Suppressor macrophage treated with lipopolysaccharide for 1 hour (primary cell): ENCODE measurements at regions not wholly inside any gene's neighbourhood (a gene's known extent, or its start where the extent isn't known, plus 50 kb on each side); places are given as distances from the start of the nearest gene placed in this dataset.
"Not testable (repeated sequence)": the region's sequence is repeated elsewhere in the genome, so short reads cannot be mapped to it uniquely, and the experiment has no call there.

Experiments
- DNase-seq, 3 donors: peaks; one replicate each; pipeline ENCODE4 v3.0.0-alpha.2; 2020 to 2022

- no peak for DNase-seq
Measured at GRCh38 chr6:8175046-8175777, 72.9 kb upstream of the EEF1E1 start.

DNA sequence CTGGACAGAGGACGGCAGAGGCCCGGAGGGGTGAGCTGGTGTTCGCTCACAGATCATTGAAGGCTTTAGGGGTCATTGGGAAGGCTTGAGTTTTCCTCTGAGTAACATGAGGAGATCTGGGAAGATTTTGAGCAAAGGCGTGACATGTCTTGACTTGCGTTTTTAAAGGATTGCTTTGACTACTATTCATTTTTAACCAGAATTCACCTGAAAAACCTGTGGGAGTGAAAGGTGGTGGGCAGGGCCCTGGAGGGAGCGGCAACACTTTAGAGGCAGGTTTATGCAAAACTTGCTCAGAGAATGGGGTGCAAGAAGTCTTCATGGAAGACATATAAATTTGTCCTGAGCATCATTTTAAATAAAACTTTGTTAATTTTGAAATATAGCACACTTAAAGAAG is 72.2 kb upstream of the EEF1E1 start:
- no peak for DNase-seq

DNA sequence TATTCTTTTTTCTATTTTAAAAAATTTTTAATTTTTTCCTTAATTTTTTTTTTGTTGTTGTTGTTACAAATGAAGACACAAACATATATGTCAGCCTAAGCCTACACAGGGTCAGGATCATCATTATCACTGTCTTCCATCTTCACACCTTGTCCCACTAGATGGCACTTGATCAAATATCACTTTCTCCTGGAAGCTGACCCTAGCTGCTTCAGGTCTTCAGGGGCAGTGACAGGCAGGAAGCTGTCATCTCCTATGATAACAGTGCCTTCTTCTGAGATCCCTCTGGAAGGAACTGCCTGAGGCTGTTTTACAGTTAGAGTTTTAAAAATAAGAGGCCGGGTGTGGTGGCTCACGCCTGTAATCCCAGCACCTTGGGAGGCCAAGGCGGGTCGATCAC is 70.2 kb upstream of the EEF1E1 start:
- no peak for DNase-seq

DNA sequence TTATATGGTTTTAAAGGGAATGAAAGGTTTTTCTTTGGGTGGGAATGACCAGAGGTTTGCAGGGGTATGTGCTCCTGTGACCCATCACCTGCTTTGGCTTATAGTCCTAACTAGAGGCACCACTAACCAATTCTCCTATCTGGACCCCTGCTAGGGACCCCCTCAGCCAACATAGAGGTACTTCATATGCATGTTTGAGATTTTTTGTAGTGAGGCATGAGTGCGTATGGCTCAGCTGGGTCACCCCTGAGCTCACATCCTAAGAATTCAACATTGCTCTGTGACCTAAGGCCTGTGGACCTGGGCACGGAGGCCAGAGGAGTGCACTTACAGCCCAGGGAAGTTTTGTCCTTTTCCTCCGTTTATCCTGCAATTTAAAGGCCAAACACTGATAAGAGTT is 68.4 kb upstream of the EEF1E1 start:
- no peak for DNase-seq

DNA sequence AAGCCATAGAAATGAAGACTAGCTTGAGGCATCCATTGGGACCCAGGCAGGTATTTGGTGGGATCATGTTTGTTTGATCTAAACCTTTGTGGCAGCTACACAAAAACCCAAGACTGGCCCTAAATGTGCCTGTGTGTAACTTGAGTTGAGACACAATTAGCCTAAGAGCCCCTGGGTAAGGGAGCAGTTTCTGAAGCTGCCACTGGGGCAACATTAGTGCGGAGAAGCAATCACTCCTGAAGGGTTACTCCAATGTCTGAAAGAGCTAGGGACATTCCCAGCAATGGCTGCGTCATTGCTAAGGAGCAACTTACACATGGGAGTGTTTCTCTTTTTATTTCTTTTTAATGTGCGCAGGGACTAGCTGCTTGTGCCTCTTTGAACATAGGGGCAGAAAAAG is 67.9 kb upstream of the EEF1E1 start:
- DNase-seq, result no peak

GRCh38 chr6:8166156-8166555 is 63.8 kb upstream of the EEF1E1 start:
- no peak for DNase-seq

DNA sequence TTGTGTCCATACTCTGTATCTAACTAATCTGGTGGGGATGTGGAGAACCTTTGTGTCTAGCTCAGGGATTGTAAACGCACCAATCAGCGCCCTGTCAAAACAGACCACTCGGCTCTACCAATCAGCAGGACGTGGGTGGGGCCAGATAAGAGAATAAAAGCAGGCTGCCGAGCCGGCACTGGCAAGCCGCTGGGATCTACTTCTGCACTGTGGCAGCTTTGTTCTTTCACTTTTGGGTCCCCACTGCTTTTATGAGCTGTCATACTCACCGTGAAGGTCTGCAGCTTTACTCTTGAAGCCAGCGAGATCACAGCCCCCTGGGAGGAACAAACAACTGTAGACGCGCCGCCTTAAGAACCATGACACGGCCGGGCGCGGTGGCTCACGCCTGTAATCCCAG is 62.7 kb upstream of the EEF1E1 start:
- not testable (repeated sequence) for DNase-seq

- DNase-seq, result not testable (repeated sequence)
Measured at GRCh38 chr6:8164281-8164680, 61.9 kb upstream of the EEF1E1 start.

GRCh38 chr6:8159966-8160365 is 57.6 kb upstream of the EEF1E1 start:
- DNase-seq, result no peak

DNA sequence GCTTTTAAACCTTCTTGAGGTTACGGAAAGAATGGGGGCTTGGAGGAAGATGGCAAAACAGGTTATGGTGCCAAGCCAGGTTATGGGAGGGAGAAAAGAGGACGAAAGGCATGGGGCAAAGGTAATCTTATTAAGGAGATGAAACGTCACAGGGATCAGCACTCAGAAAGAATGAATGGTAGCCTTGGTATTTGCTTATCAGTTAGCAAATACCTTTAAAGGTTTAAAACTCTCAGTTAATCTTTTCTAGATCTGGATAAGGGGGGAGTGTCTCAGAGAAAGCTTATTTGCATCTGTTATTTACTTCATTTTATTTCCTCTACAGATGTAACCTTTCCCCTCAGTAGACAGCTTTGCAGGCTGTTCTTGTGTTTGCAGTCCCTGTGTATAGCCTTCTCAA is 55.5 kb upstream of the EEF1E1 start:
- no peak for DNase-seq

- DNase-seq, result no peak
Measured at GRCh38 chr6:8155259-8156012, 53.1 kb upstream of the EEF1E1 start.
